HG03039 (cell line): ENCODE measurements at regions not wholly inside any gene's neighbourhood (a gene's known extent, or its start where the extent isn't known, plus 50 kb on each side); places are given as distances from the start of the nearest gene placed in this dataset.
"Not testable (repeated sequence)": the region's sequence is repeated elsewhere in the genome, so short reads cannot be mapped to it uniquely, and the experiment has no call there.

ENCODE experiments used
- ATAC-seq: cut with Tn5 transposase; IDR thresholded peaks from one replicate; pipeline ENCODE4 v1.9.1; 2021; ENCODE audit warnings: mild to moderate bottlenecking, moderate library complexity; ENCODE audit not compliant: unreplicated experiment

DNA sequence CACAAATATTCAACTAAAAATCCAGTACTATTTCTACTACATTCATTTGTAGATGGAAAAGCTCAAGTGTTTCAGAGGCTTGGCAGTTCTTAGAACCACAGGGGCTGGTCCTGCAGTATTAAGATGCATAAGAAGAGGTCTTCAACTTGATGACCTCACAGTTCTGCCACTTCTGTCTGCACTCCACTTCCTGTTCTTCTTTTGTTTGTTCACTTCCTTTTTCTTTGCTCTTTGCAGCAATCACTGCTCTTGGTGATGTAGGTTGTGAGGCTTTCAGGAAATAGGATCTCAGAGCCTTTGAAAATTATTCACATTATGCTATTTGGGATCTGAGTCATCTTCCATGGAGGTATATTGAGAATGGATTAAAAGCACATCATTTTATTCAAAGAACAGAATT is 602.0 kb upstream of the CPEB2 start:
- no peak for ATAC-seq

- ATAC-seq: no peak
Measured at GRCh38 chr4:14403132-14403531, 599.1 kb upstream of the CPEB2 start.

GRCh38 chr4:14404730-14405129 is 597.6 kb upstream of the CPEB2 start:
- ATAC-seq: no peak

- ATAC-seq: no peak
Measured at GRCh38 chr4:14410516-14410915, 591.8 kb upstream of the CPEB2 start.

GRCh38 chr4:14415146-14415545 is 587.1 kb upstream of the CPEB2 start:
- ATAC-seq: no peak

DNA sequence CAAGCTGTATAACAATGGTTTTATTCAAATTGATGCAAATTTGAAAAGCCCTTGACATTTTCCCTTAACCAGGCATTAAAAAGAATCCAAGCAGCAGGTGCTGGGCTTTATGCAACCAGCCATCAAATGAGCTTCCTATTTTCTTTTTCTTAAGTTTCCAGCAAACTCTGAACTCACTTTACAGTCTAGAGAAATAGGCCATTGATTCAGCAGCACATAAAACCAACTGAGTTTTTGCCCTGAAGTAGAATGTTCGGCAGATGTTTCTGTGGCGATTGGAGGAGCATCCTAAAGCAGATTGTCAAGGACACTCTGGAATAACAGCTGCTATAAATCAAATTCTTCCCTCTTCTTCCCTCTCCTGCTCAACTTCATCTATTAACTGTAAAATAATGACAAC is 582.8 kb upstream of the CPEB2 start:
- ATAC-seq: no peak

GRCh38 chr4:14426297-14426696 is 576.0 kb upstream of the CPEB2 start:
- not testable (repeated sequence) for ATAC-seq

- no peak for ATAC-seq
Measured at GRCh38 chr4:14428125-14428524, 574.2 kb upstream of the CPEB2 start.

GRCh38 chr4:14431155-14432134 is 570.8 kb upstream of the CPEB2 start:
- ATAC-seq: no peak

DNA sequence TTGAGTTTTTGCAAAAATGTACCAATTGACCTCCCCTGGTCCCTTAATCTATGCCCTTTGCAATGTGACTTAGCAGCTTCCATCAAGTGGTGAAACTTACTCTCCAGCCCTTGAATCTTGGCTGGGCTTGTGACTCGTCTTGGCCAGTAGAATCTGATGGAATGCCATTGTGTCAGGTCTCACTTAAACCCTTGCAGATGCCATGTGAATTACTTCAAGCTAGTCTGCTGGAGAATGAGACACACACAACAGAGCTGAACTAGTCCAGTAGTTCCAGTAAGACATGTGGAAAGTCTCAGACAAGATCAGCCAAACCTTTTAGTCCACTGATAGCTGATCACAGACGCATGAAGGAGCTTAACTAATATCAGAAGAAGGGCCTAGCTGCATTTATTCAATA is 567.8 kb upstream of the CPEB2 start:
- no peak for ATAC-seq

- no peak for ATAC-seq
Measured at GRCh38 chr4:14434916-14435315, 567.4 kb upstream of the CPEB2 start.

DNA sequence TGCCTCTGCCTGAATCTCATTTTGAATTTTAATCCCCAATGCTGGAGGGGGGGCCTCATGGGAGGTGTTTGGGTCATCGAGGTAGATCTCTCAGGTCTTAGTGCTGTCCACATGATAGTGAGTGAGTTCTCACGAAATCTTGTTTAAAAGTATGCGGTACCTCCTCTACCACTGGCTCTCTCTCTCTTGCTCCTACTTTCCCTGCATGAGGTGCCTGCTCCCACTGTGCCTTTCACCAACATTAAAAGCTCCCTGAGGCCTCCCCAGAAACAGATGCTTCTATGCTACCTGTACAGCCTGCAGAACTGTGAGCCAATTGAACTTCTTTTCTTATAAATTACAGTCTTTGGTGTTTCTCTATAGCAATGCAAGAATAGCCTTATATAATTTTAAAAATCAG is 560.7 kb upstream of the CPEB2 start:
- no peak for ATAC-seq

- no peak for ATAC-seq
Measured at GRCh38 chr4:14445882-14446281, 556.4 kb upstream of the CPEB2 start.

DNA sequence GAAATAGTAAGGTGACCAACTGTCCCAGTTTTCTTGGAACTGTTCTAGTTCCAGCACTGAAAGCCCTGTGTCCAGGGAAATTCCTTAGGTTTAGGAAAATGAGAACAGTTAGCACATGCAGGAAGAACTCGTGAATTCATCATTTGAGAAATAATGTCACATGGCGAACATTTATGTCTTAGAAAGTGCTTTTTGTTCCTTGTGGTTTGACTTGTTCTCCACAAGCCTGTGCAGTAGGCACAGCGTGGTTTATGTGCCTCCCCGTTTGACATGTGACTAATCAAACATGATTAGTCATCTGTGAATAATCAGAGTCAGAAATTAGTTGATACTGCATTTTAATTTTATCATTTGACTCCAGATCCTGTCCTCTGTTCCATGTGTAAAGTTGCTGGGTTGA is 556.0 kb upstream of the CPEB2 start:
- ATAC-seq: no peak

DNA sequence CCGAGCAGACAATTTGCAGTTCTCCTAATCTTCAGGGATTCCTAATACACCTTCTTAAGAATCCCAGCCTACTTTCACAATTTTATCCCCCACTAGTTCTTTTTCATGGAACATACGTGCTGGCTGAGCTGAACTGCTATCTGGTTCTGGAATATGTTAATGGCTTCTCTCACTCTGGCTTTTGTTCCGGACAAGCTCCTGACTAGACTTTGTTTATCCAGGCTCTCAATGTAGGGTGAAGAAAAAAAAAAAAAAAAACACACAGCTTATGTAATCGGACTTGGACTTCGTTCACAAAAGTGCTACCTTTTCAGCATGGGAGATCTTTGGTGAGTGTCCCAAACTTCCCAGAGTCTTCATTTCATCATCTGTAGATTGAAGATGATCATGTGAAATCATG is 555.4 kb upstream of the CPEB2 start:
- ATAC-seq: no peak

DNA sequence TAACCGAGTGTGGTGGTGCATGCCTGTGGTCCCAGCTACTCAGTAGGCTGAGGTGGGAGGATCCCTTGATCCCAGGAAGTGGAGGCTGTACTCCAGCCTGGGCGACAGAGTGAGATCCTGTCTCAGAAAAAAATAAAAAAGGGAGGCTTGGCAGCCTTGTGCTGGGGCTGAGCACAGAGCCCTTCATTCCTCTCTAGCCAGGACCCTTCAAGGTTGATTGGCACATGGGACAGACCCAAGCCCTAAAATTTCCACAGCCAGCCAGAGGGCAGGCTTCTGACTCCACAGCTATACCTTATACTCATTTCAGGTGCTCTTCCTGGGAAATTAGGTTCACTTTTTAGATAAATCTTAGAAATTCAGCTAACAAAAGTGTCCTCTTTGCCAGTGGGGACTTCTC is 553.0 kb upstream of the CPEB2 start:
- no peak for ATAC-seq

GRCh38 chr4:14452001-14452400 is 550.3 kb upstream of the CPEB2 start:
- ATAC-seq: no peak

DNA sequence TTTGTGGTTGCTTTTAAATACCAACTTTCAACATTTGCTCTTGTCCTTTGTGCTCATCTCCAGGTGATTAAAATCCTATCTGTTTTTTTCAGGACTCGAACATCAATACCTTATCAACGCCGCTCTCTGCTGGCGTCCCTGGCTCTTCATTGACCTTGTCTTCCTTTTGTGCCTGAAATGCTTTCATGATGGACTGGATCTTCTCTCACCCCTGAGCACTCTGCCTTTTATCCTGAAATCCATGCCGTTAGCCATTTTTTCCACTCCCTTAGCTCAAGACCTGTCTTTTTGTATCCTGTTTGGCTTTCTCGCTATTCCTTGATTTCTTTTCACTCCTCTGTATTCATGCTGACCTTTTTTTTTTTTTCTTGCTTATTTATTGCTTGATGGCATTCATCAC is 549.5 kb upstream of the CPEB2 start:
- ATAC-seq: no peak

GRCh38 chr4:14458463-14458862 is 543.8 kb upstream of the CPEB2 start:
- ATAC-seq: no peak

GRCh38 chr4:14465057-14465456 is 537.2 kb upstream of the CPEB2 start:
- ATAC-seq: no peak

- no peak for ATAC-seq
Measured at GRCh38 chr4:14465507-14465906, 536.8 kb upstream of the CPEB2 start.

GRCh38 chr4:14478504-14478903 is 523.8 kb upstream of the CPEB2 start:
- no peak for ATAC-seq

- ATAC-seq: no peak
Measured at GRCh38 chr4:14496408-14496807, 505.9 kb upstream of the CPEB2 start.
